Spleen (tissue), 7 donors: ENCODE measurements at regions not wholly inside any gene's neighbourhood (a gene's known extent, or its start where the extent isn't known, plus 50 kb on each side); places are given as distances from the start of the nearest gene placed in this dataset.

Source experiments
- CTCF ChIP-seq, 11 experiments: fragments of 200-600 bp in 7 of 11; fragments of 450-650 bp in 4 of 11; sonication (generic) in 4 of 11; IDR thresholded peaks in 8 of 11; conservative IDR thresholded peaks in 3 of 11; 1 replicate in 7 of 11; 2 replicates in 4 of 11; pipeline versions ENCODE4 v1.4.0 to v1.8.0; 2016 to 2021; ENCODE audit warnings: antibody characterized with exemption in 11 of 11, inconsistent platforms in 4 of 11, mild to moderate bottlenecking in 1 of 11
- POLR2A ChIP-seq, 3 donors: fragments of 450-650 bp; IDR thresholded peaks; one replicate each; pipeline ENCODE4 v1.5.1; 2017; ENCODE audit warnings: antibody characterized with exemption in 3 of 3, mild to moderate bottlenecking in 1 of 3
- donor health status: DM: no; HTN: no; CAD: no; lungs with moderate emphysema.
- donor health status: DM: no; HTN: no; CAD: no.
- donor health status: DM: no; HTN: no; CAD: no.

- TF ChIP-seq CTCF (IDR thresholded peaks at IDR 0.05 in 8 of 11, conservative IDR thresholded peaks at IDR 0.05 in 3 of 11) (no peak), POLR2A (IDR thresholded peaks at IDR 0.05) (no peak)
Observed at GRCh38 chr9:88258601-88259000, 120.3 kb upstream of the SPATA31C2 start.
